Small intestine (tissue), 7 donors: ENCODE measurements at regions not wholly inside any gene's neighbourhood (a gene's known extent, or its start where the extent isn't known, plus 50 kb on each side); places are given as distances from the start of the nearest gene placed in this dataset.

ENCODE experiments used
- DNase-seq, 2 donors: peaks; one replicate each; pipeline versions ENCODE4 v3.0.0 to v3.0.0-alpha.2; 2013
- FAIRE-seq: peaks from 2 replicates; lab custom pipeline; 2012; peaks lifted over from hg19 to GRCh38; lab: Jason Lieb, UNC
- H3K27ac ChIP-seq, 3 donors: one replicate each; pipeline ENCODE4 v1.5.1; 2013; ENCODE audit warnings: low read length in 2 of 3, mild to moderate bottlenecking in 2 of 3, control low read depth in 1 of 3, inconsistent platforms in 1 of 3, low read depth in 1 of 3, moderate library complexity in 1 of 3
- H3K27me3 ChIP-seq, 3 donors: one replicate each; pipeline ENCODE4 v1.6.1; 2013; ENCODE audit warnings: low read length in 3 of 3, inconsistent platforms in 1 of 3; ENCODE audit not compliant: control insufficient read depth in 3 of 3, insufficient read depth in 3 of 3
- H3K36me3 ChIP-seq, 3 donors: one replicate each; pipeline ENCODE4 v1.6.1; 2013; ENCODE audit warnings: low read length in 3 of 3, inconsistent platforms in 1 of 3, low read depth in 1 of 3, mild to moderate bottlenecking in 1 of 3, moderate library complexity in 1 of 3; ENCODE audit not compliant: control insufficient read depth in 3 of 3, insufficient read depth in 2 of 3
- H3K4me1 ChIP-seq, 3 donors: one replicate each; pipeline ENCODE4 v1.6.1; 2013; ENCODE audit warnings: low read length in 2 of 3, inconsistent platforms in 1 of 3, low read depth in 1 of 3, mild to moderate bottlenecking in 1 of 3, moderate library complexity in 1 of 3; ENCODE audit not compliant: control insufficient read depth in 3 of 3, insufficient read depth in 2 of 3
- H3K4me3 ChIP-seq, 3 donors: one replicate each; pipeline ENCODE4 v1.5.1; 2013; ENCODE audit warnings: low read length in 3 of 3, control low read depth in 1 of 3, inconsistent platforms in 1 of 3, low read depth in 1 of 3, mild to moderate bottlenecking in 1 of 3, moderate library complexity in 1 of 3
- H3K9me3 ChIP-seq, 2 donors: one replicate each; pipeline ENCODE4 v1.6.1; 2013; ENCODE audit warnings: low read depth in 1 of 2, low read length in 1 of 2; ENCODE audit not compliant: control insufficient read depth in 2 of 2, insufficient read depth in 1 of 2
- WGBS, 3 donors: extraction: QIAGEN DNeasy Blood & Tissue Kit; methylation state at CpG; one replicate each; pipeline ENCODE4 v1.1.7; 2013; 5-methylcytosine and 5-hydroxymethylcytosine counted together
- donor health status: healthy with polysubstance abuse.
- donor health status: control.
- donor health status: control.
- donor health status: Bipolar disorder and iron deficiency.
- donor health status: healthy.

DNA sequence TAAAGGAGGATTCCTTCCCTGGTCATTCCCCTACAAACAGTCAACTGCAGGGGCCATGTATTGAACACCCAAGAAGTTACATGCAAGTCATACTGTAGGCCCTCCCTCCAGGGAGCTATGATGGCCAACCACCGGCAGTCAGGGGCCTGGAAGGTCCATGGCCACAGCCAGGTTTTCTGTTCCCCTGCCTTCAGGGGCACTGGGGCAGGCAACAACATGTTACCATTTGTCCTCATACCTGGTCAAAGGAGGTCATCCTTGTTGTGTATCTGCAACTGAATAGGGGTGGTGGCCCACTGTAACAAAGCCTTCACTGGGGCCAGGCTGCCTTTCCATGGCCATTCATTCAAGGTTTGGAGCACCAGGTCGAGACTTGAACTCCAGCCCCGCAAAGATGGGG, 433.6 kb downstream of the DYNC2H1 start:
- Histone ChIP-seq H3K27me3 (no peaks in the 10 kb centered on the region), H3K9me3 (peaks cover 2 to 17% of the 10 kb centered on the region in 2 donors), H3K27ac (no peak overlapping the region), H3K36me3 (no peaks in the 10 kb centered on the region), H3K4me1 (no peaks in the 10 kb centered on the region), H3K4me3 (no peak overlapping the region)
- no peak for FAIRE-seq
- WGBS, 3 donors: 64 to 87% (median 78%) methylated on average over 3 of the region's 3 CpGs
- no peak for DNase-seq

DNA sequence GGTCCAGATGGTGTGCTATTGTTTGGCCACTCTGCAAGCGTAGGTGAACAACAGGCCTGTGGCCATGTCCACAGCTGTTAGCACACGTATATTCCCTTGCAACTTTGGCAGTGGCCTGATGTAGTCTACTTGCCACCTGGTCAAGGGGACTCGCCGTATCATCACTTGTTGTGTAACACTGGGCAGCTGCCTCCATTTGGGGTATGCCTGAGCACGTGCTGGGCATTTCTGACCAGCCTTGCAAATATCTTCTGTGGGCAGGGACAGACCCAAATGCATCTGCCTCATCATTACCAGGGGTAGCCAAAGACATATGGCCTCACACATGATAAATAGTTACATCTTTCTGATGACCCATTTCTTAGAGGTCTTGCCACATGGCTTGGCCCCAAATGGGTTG, 434.2 kb downstream of the DYNC2H1 start:
- FAIRE-seq: no peak

DNA sequence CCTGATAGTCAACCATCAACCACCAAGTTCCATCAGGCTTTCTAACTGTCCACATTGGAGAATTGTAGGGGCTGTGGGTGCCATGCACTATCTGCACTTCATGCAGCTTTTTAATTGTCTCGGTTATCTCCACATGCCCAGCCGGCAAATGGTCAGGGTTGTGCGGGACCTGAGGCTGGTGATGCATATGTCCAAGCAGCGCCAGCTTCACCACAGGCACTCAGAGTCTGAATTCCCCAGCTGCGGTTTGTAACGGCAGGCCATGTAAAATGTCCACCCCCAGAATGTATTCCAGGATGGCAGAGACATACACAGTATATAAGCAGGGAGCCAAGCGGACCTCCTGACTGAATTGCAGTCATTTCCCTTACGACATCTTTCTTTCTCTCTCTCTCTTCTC, 435.6 kb downstream of the DYNC2H1 start:
- H3K9me3 ChIP-seq: peaks cover 2 to 17% of the 10 kb centered on the region in 2 donors
- DNase-seq (no peak), FAIRE-seq (no peak)
- no peaks in the 10 kb centered on the region for H3K4me1 ChIP-seq
- no peak overlapping the region for H3K27ac ChIP-seq
- no peak overlapping the region for H3K4me3 ChIP-seq
- WGBS, 3 donors: 83 to 94% (median 84%) methylated on average over 8 of the region's 8 CpGs
- no peaks in the 10 kb centered on the region for H3K27me3 ChIP-seq
- no peaks in the 10 kb centered on the region for H3K36me3 ChIP-seq

More for the DNA sequence above, 434.2 kb downstream of the DYNC2H1 start:
- Histone ChIP-seq H3K36me3 (no peaks in the 10 kb centered on the region), H3K4me3 (no peak overlapping the region), H3K9me3 (peaks cover 2 to 17% of the 10 kb centered on the region in 2 donors), H3K4me1 (no peaks in the 10 kb centered on the region), H3K27ac (no peak overlapping the region), H3K27me3 (no peaks in the 10 kb centered on the region)
- 74 to 91% (median 80%) methylated on average over 5 of the region's 5 CpGs for WGBS, 3 donors
- no peak for DNase-seq

- Histone ChIP-seq H3K4me1 (no peaks in the 10 kb centered on the region), H3K36me3 (no peaks in the 10 kb centered on the region), H3K27me3 (no peaks in the 10 kb centered on the region), H3K4me3 (no peak overlapping the region), H3K9me3 (peaks cover 2 to 17% of the 10 kb centered on the region in 2 donors), H3K27ac (no peak overlapping the region)
- FAIRE-seq (no peak), DNase-seq (no peak)
Measured at GRCh38 chr11:103545551-103545950, 436.3 kb downstream of the DYNC2H1 start.

- Histone ChIP-seq H3K27ac (no peak overlapping the region), H3K36me3 (no peaks in the 10 kb centered on the region), H3K4me1 (no peaks in the 10 kb centered on the region), H3K9me3 (peaks cover 2 to 12% of the 10 kb centered on the region in 2 donors), H3K4me3 (no peak overlapping the region), H3K27me3 (no peaks in the 10 kb centered on the region)
- no peak for DNase-seq
- 41 to 67% (median 51%) methylated on average over 2 of the region's 2 CpGs for WGBS, 3 donors
- FAIRE-seq: no peak
Measured at GRCh38 chr11:103546236-103546635, 437.0 kb downstream of the DYNC2H1 start.

DNA sequence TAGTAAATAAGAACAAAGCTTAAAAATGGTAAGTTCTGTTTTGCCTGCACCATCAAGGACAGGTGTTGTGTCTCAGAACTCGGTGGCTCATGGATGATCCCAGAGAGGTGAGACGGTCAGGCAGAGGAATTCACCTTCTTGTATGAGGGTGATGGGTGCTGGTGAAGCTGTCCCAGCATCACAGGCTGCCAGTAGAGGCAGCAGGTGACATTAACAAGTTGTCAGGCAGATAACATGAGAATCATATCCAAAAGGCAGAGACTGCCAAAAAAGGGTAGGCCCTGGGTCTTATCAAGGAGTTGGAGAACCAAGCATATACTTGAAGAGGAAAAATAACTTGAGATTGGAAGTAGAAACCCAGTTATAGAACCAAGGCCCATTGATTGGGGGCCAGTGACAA, 437.8 kb downstream of the DYNC2H1 start:
- Histone ChIP-seq H3K36me3 (no peaks in the 10 kb centered on the region), H3K9me3 (peaks cover 0 to 4% of the 10 kb centered on the region in 2 donors), H3K27ac (no peak overlapping the region), H3K4me3 (no peak overlapping the region), H3K4me1 (no peaks in the 10 kb centered on the region), H3K27me3 (no peaks in the 10 kb centered on the region)
- WGBS, 3 donors: 72 to 77% (median 73%) methylated on average over 2 of the region's 2 CpGs
- no peak for DNase-seq
- no peak for FAIRE-seq

DNA sequence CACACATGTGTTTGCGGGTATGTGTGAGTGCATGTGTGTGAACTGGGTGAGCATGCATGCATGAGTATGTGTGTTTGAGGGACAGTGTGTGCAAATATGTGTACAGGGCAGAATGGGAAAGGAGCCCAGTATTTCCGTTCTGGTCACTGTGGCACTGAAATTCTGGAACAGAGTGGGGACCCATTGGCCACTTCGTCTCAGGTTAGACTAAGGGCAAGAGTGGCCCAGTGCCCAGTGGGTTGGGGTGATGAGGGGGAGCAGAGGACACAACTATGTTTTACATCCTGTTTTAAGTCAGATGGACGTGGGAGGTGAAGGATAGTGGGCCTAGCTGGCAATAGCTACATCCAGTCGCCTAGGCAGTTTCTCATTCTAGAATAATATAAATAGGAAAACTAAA, 438.5 kb downstream of the DYNC2H1 start:
- Histone ChIP-seq H3K36me3 (no peaks in the 10 kb centered on the region), H3K27me3 (no peaks in the 10 kb centered on the region), H3K27ac (no peak overlapping the region), H3K4me1 (no peaks in the 10 kb centered on the region), H3K4me3 (no peak overlapping the region), H3K9me3 (no peaks in the 10 kb centered on the region)
- DNase-seq: no peak
- no peak for FAIRE-seq
- 76 to 83% (median 76%) methylated on average over 5 of the region's 5 CpGs for WGBS, 3 donors

DNA sequence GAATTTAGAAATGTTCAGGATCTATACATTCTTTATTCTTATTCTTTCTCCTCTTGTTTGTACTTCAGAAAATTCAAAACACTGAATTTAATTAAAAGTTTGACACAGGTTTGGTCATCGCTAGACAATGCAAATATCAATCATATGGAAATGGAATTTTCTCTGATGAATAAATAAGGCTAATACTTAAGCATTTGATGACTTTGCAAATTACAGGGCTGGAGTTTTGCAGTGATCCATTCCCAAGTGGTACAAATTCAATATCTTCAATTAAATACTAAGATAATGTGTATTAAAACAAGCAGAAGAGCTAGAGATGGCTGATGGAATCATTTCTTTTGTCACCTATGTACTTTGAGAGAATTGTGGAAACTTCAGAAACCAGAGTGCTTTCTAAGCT, 439.6 kb downstream of the DYNC2H1 start:
- WGBS, 3 donors: 97 to 100% (median 99%) methylated on average over 1 of the region's 1 CpG
- peaks cover 0 to 5% (median 0%) of the 10 kb centered on the region in 3 donors for H3K4me1 ChIP-seq
- no peak for FAIRE-seq

GRCh38 chr11:103550811-103551210, 441.6 kb downstream of the DYNC2H1 start:
- H3K27me3 ChIP-seq: no peaks in the 10 kb centered on the region
- H3K4me1 ChIP-seq: peaks cover 0 to 11% (median 0%) of the 10 kb centered on the region in 3 donors
- H3K9me3 ChIP-seq: no peaks in the 10 kb centered on the region
- H3K4me3 ChIP-seq: no peak overlapping the region
- 82 to 89% (median 87%) methylated on average over 1 of the region's 1 CpG for WGBS, 3 donors
- no peak overlapping the region for H3K27ac ChIP-seq
- no peaks in the 10 kb centered on the region for H3K36me3 ChIP-seq
- DNase-seq (no peak), FAIRE-seq (no peak)

More for the DNA sequence above, 439.6 kb downstream of the DYNC2H1 start:
- Histone ChIP-seq H3K9me3 (no peaks in the 10 kb centered on the region), H3K27me3 (no peaks in the 10 kb centered on the region), H3K36me3 (no peaks in the 10 kb centered on the region), H3K4me3 (no peak overlapping the region), H3K27ac (no peak overlapping the region)
- no peak for DNase-seq
